Trophoblast cell (in vitro differentiated cells and primary cell): ENCODE measurements at regions not wholly inside any gene's neighbourhood (a gene's known extent, or its start where the extent isn't known, plus 50 kb on each side); places are given as distances from the start of the nearest gene placed in this dataset.

Source experiments
- DNase-seq, 2 donors: peaks; one replicate each; pipeline ENCODE4 v3.0.0-alpha.2; 2016
- H2AFZ ChIP-seq: 2 replicates; pipeline ENCODE4 v1.6.1; 2013; ENCODE audit warnings: low read length, moderate library complexity, mild to moderate bottlenecking; ENCODE audit not compliant: insufficient read depth, poor library complexity
- H2AK5ac ChIP-seq: 2 replicates; pipeline ENCODE4 v1.6.1; 2013; ENCODE audit warnings: mild to moderate bottlenecking, low read length
- H2BK120ac ChIP-seq: 2 replicates; pipeline ENCODE4 v1.6.1; 2013; ENCODE audit warnings: low read length, mild to moderate bottlenecking, moderate library complexity; ENCODE audit not compliant: insufficient read depth, poor library complexity
- H2BK12ac ChIP-seq: 2 replicates; pipeline ENCODE4 v1.6.1; 2013; ENCODE audit warnings: mild to moderate bottlenecking, low read length, moderate library complexity
- H2BK5ac ChIP-seq: 2 replicates; pipeline ENCODE4 v1.6.1; 2013; ENCODE audit warnings: low read length, low read depth, moderate library complexity, mild to moderate bottlenecking; ENCODE audit not compliant: poor library complexity
- H3K14ac ChIP-seq: 2 replicates; pipeline ENCODE4 v1.6.1; 2013; ENCODE audit warnings: mild to moderate bottlenecking, low read length
- H3K18ac ChIP-seq: 2 replicates; pipeline ENCODE4 v1.6.1; 2013; ENCODE audit warnings: mild to moderate bottlenecking, low read length
- H3K23ac ChIP-seq: 2 replicates; pipeline ENCODE4 v1.6.1; 2013; ENCODE audit warnings: low read length
- H3K27ac ChIP-seq: 2 replicates; pipeline ENCODE4 v1.5.1; 2013; ENCODE audit warnings: low read depth, mild to moderate bottlenecking, inconsistent platforms, low read length, moderate library complexity
- H3K27me3 ChIP-seq: 2 replicates; pipeline ENCODE4 v1.6.1; 2013; ENCODE audit warnings: inconsistent platforms, mild to moderate bottlenecking, low read length, moderate library complexity; ENCODE audit not compliant: insufficient read depth
- H3K36me3 ChIP-seq, 2 experiments: 1 replicate in 1 of 2; 2 replicates in 1 of 2; pipeline ENCODE4 v1.6.1; 2013; ENCODE audit warnings: low read length in 2 of 2, mild to moderate bottlenecking in 2 of 2, moderate library complexity in 1 of 2; ENCODE audit not compliant: insufficient read depth in 2 of 2, control insufficient read depth in 1 of 2
- H3K4ac ChIP-seq: 2 replicates; pipeline ENCODE4 v1.6.1; 2013; ENCODE audit warnings: low read depth, mild to moderate bottlenecking, low read length, moderate library complexity
- H3K4me1 ChIP-seq, 2 experiments: 1 replicate in 1 of 2; 2 replicates in 1 of 2; pipeline ENCODE4 v1.6.1; 2013; ENCODE audit warnings: low read length in 2 of 2, mild to moderate bottlenecking in 2 of 2, moderate library complexity in 1 of 2; ENCODE audit not compliant: insufficient read depth in 2 of 2, control insufficient read depth in 1 of 2
- H3K4me2 ChIP-seq: 2 replicates; pipeline ENCODE4 v1.6.1; 2013; ENCODE audit warnings: inconsistent platforms, mild to moderate bottlenecking, low read length, moderate library complexity
- H3K4me3 ChIP-seq: 2 replicates; pipeline ENCODE4 v1.5.1; 2013; ENCODE audit warnings: mild to moderate bottlenecking, low read depth, low read length, inconsistent platforms
- H3K79me1 ChIP-seq: one replicate; pipeline ENCODE4 v1.6.1; 2013; ENCODE audit warnings: low read length
- H3K79me2 ChIP-seq: 2 replicates; pipeline ENCODE4 v1.6.1; 2013; ENCODE audit warnings: low read length, mild to moderate bottlenecking; ENCODE audit not compliant: control insufficient read depth, insufficient read depth, poor library complexity
- H3K9ac ChIP-seq: 2 replicates; pipeline ENCODE4 v1.6.1; 2013; ENCODE audit warnings: mild to moderate bottlenecking, low read length
- H3K9me3 ChIP-seq: 2 replicates; pipeline ENCODE4 v1.6.1; 2013; ENCODE audit warnings: low read depth, mild to moderate bottlenecking, control low read depth, inconsistent platforms, low read length; ENCODE audit not compliant: insufficient read depth
- H4K12ac ChIP-seq: 2 replicates; pipeline ENCODE4 v1.6.1; 2013; ENCODE audit warnings: low read depth, mild to moderate bottlenecking, low read length, moderate library complexity
- H4K8ac ChIP-seq: 2 replicates; pipeline ENCODE4 v1.6.1; 2013; ENCODE audit warnings: low read depth, mild to moderate bottlenecking, low read length, moderate library complexity
- H4K91ac ChIP-seq: one replicate; pipeline ENCODE4 v1.6.1; 2013; ENCODE audit warnings: low read depth, mild to moderate bottlenecking, low read length, moderate library complexity
- WGBS: extraction: QIAGEN DNeasy Blood & Tissue Kit; methylation state at CpG from one replicate; pipeline ENCODE4 v1.1.7; 2013; ENCODE audit warnings: missing lambda C conversion rate; ENCODE audit not compliant: insufficient read length, insufficient coverage; ENCODE audit errors: extremely low coverage; 5-methylcytosine and 5-hydroxymethylcytosine counted together

GRCh38 chr3:158991146-158991705, 189.4 kb downstream of the MFSD1 start:
- Histone ChIP-seq H2BK5ac (no peak overlapping the region), H3K23ac (no peak overlapping the region), H3K9me3 (no peaks in the 10 kb centered on the region), H2BK120ac (no peak overlapping the region), H3K9ac (no peak overlapping the region), H3K14ac (no peak overlapping the region), H3K4ac (no peak overlapping the region), H4K91ac (no peak overlapping the region), H2BK12ac (no peak overlapping the region), H3K4me2 (no peak overlapping the region), H3K27me3 (no peaks in the 10 kb centered on the region), H3K4me1 (no peaks in the 10 kb centered on the region), H3K18ac (no peak overlapping the region), H3K4me3 (no peak overlapping the region), H3K79me2 (no peaks in the 10 kb centered on the region), H3K36me3 (no peaks in the 10 kb centered on the region), H4K12ac (no peak overlapping the region), H2AFZ (no peak overlapping the region), H3K27ac (no peak overlapping the region), H4K8ac (no peak overlapping the region), H3K79me1 (no peaks in the 10 kb centered on the region), H2AK5ac (no peak overlapping the region)
- WGBS: no CpG with 5 or more reads among the region's 6 CpGs
- DNase-seq: no peak

- H3K36me3 ChIP-seq: no peaks in the 10 kb centered on the region
- DNase-seq: no peak
- H3K23ac ChIP-seq: no peak overlapping the region
- H2AFZ ChIP-seq: no peak overlapping the region
- no peak overlapping the region for H2BK120ac ChIP-seq
- H3K4me2 ChIP-seq: no peak overlapping the region
- H3K4me3 ChIP-seq: no peak overlapping the region
- no peaks in the 10 kb centered on the region for H3K4me1 ChIP-seq
- H3K79me2 ChIP-seq: no peaks in the 10 kb centered on the region
- H3K79me1 ChIP-seq: no peaks in the 10 kb centered on the region
- no peak overlapping the region for H2BK12ac ChIP-seq
- H4K12ac ChIP-seq: no peak overlapping the region
- H4K91ac ChIP-seq: no peak overlapping the region
- no peak overlapping the region for H3K18ac ChIP-seq
- no peak overlapping the region for H2BK5ac ChIP-seq
- H3K4ac ChIP-seq: no peak overlapping the region
- H4K8ac ChIP-seq: no peak overlapping the region
- no peak overlapping the region for H2AK5ac ChIP-seq
- H3K9me3 ChIP-seq: no peaks in the 10 kb centered on the region
- H3K14ac ChIP-seq: no peak overlapping the region
- H3K27me3 ChIP-seq: no peaks in the 10 kb centered on the region
- H3K9ac ChIP-seq: no peak overlapping the region
- no peak overlapping the region for H3K27ac ChIP-seq
Observed at GRCh38 chr3:158992463-158992862, 190.6 kb downstream of the MFSD1 start.

GRCh38 chr3:158994386-158994785, 192.5 kb downstream of the MFSD1 start:
- Histone ChIP-seq H3K14ac (no peak overlapping the region), H3K4me3 (no peak overlapping the region), H3K27ac (no peak overlapping the region), H3K79me1 (no peaks in the 10 kb centered on the region), H3K4me2 (no peak overlapping the region), H3K4me1 (no peaks in the 10 kb centered on the region), H2BK120ac (no peak overlapping the region), H2BK12ac (no peak overlapping the region), H3K23ac (no peak overlapping the region), H3K18ac (no peak overlapping the region), H3K79me2 (no peaks in the 10 kb centered on the region), H4K12ac (no peak overlapping the region), H4K91ac (no peak overlapping the region), H3K36me3 (no peaks in the 10 kb centered on the region), H2AFZ (no peak overlapping the region), H3K9ac (no peak overlapping the region), H4K8ac (no peak overlapping the region), H3K27me3 (no peaks in the 10 kb centered on the region), H2BK5ac (no peak overlapping the region), H2AK5ac (no peak overlapping the region), H3K4ac (no peak overlapping the region), H3K9me3 (no peaks in the 10 kb centered on the region)
- WGBS: no CpG with 5 or more reads among the region's 4 CpGs
- no peak for DNase-seq

- no peak overlapping the region for H3K4me3 ChIP-seq
- no peak overlapping the region for H3K4ac ChIP-seq
- no CpG with 5 or more reads among the region's 1 CpG for WGBS
- H3K4me1 ChIP-seq: no peaks in the 10 kb centered on the region
- H2BK5ac ChIP-seq: no peak overlapping the region
- no peak overlapping the region for H3K18ac ChIP-seq
- no peak overlapping the region for H3K14ac ChIP-seq
- no peaks in the 10 kb centered on the region for H3K79me1 ChIP-seq
- no peaks in the 10 kb centered on the region for H3K9me3 ChIP-seq
- H2AFZ ChIP-seq: no peak overlapping the region
- H4K91ac ChIP-seq: no peak overlapping the region
- H2AK5ac ChIP-seq: no peak overlapping the region
- H2BK12ac ChIP-seq: no peak overlapping the region
- no peak overlapping the region for H2BK120ac ChIP-seq
- H3K4me2 ChIP-seq: no peak overlapping the region
- no peak for DNase-seq
- H4K8ac ChIP-seq: no peak overlapping the region
- H3K36me3 ChIP-seq: no peaks in the 10 kb centered on the region
- no peak overlapping the region for H4K12ac ChIP-seq
- no peaks in the 10 kb centered on the region for H3K27me3 ChIP-seq
- H3K9ac ChIP-seq: no peak overlapping the region
- H3K27ac ChIP-seq: no peak overlapping the region
- H3K23ac ChIP-seq: no peak overlapping the region
- no peaks in the 10 kb centered on the region for H3K79me2 ChIP-seq
Observed at GRCh38 chr3:159001711-159002110, 199.9 kb downstream of the MFSD1 start.
